Mucosa of rectum (tissue), 2 donors: ENCODE measurements at regions not wholly inside any gene's neighbourhood (a gene's known extent, or its start where the extent isn't known, plus 50 kb on each side); places are given as distances from the start of the nearest gene placed in this dataset.

Experiments
- H3K27ac ChIP-seq, 2 donors: one replicate each; pipeline ENCODE4 v1.7.0; 2013; ENCODE audit warnings: inconsistent platforms in 2 of 2, low read depth in 2 of 2, low read length in 2 of 2
- H3K27me3 ChIP-seq, 2 donors: one replicate each; pipeline ENCODE4 v1.7.0; 2013; ENCODE audit warnings: low read length in 2 of 2; ENCODE audit not compliant: control insufficient read depth in 2 of 2, insufficient read depth in 2 of 2
- H3K36me3 ChIP-seq, 2 donors: one replicate each; pipeline ENCODE4 v1.7.0; 2013; ENCODE audit warnings: low read length in 2 of 2; ENCODE audit not compliant: control insufficient read depth in 2 of 2, insufficient read depth in 2 of 2
- H3K4me1 ChIP-seq, 2 donors: one replicate each; pipeline ENCODE4 v1.7.0; 2013; ENCODE audit warnings: low read length in 2 of 2, mild to moderate bottlenecking in 1 of 2; ENCODE audit not compliant: control insufficient read depth in 2 of 2, insufficient read depth in 2 of 2
- H3K4me3 ChIP-seq, 2 donors: one replicate each; pipeline ENCODE4 v1.7.0; 2013; ENCODE audit warnings: low read length in 2 of 2
- H3K9ac ChIP-seq, 2 donors: one replicate each; pipeline ENCODE4 v1.7.0; 2013; ENCODE audit warnings: low read length in 2 of 2, low read depth in 1 of 2, mild to moderate bottlenecking in 1 of 2
- H3K9me3 ChIP-seq, 2 donors: one replicate each; pipeline ENCODE4 v1.7.0; 2013; ENCODE audit warnings: low read length in 2 of 2; ENCODE audit not compliant: control insufficient read depth in 2 of 2
- donor health status: healthy.
- donor health status: Normal muscosa, but diverticular disease.

GRCh38 chrX:148229801-148230303 lies 248.7 kb downstream of the FMR1NB start:
- Histone ChIP-seq H3K9me3 (no peaks in the 10 kb centered on the region), H3K4me1 (no peaks in the 10 kb centered on the region), H3K27ac (no peak overlapping the region), H3K4me3 (no peak overlapping the region), H3K36me3 (no peaks in the 10 kb centered on the region), H3K9ac (no peak overlapping the region), H3K27me3 (no peaks in the 10 kb centered on the region)

GRCh38 chrX:148259990-148260389 lies 240.4 kb upstream of the AFF2 start:
- Histone ChIP-seq H3K27ac (no peak overlapping the region), H3K9ac (no peak overlapping the region), H3K27me3 (no peaks in the 10 kb centered on the region), H3K4me1 (no peaks in the 10 kb centered on the region), H3K9me3 (no peaks in the 10 kb centered on the region), H3K4me3 (no peak overlapping the region), H3K36me3 (no peaks in the 10 kb centered on the region)

GRCh38 chrX:148265829-148266228 lies 234.6 kb upstream of the AFF2 start:
- Histone ChIP-seq H3K9ac (no peak overlapping the region), H3K4me3 (no peak overlapping the region), H3K36me3 (no peaks in the 10 kb centered on the region), H3K9me3 (no peaks in the 10 kb centered on the region), H3K4me1 (no peaks in the 10 kb centered on the region), H3K27ac (no peak overlapping the region), H3K27me3 (no peaks in the 10 kb centered on the region)

DNA sequence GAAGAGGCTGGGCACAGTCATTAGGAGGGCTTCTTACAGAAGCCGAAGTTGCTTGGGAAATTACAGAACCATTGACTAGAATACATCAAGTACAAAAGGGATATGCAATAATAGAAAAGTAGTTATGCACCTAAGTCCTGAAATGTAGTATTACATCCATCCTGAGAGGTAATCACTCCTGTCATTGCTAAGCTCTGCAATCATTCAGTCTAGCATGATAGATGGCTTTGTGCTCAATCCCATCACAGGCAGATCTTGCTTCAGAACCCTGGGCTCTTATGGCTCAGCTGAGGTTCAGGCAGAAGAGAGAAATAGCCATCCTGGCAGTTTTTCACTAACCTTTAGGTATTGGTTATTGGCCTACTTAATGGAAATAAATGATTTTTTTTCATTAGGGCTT lies 231.7 kb upstream of the AFF2 start:
- Histone ChIP-seq H3K9ac (no peak overlapping the region), H3K27me3 (no peaks in the 10 kb centered on the region), H3K27ac (no peak overlapping the region), H3K4me3 (no peak overlapping the region), H3K9me3 (no peaks in the 10 kb centered on the region), H3K36me3 (no peaks in the 10 kb centered on the region), H3K4me1 (no peaks in the 10 kb centered on the region)

DNA sequence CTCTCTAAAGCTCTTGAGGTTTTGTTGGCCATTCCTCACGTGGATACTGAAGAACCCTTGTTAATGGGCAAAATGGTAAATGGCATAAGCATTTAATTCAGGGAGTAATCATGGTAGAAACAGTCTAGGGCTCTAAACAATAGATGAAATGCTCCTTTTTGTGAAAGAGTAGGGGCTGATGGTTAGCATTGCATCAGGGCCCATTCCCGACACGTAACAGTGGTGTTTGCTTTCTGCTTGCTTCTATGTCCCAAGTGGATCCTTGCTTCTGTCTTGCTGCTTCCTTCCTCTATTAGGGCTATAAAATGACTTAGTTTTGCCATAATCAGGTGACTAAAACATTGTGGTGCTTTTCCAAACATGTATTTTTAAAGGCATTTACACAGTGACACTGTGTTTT lies 230.9 kb upstream of the AFF2 start:
- no peak overlapping the region for H3K9ac ChIP-seq
- no peaks in the 10 kb centered on the region for H3K9me3 ChIP-seq
- no peak overlapping the region for H3K27ac ChIP-seq
- no peaks in the 10 kb centered on the region for H3K36me3 ChIP-seq
- H3K4me1 ChIP-seq: no peaks in the 10 kb centered on the region
- H3K4me3 ChIP-seq: no peak overlapping the region
- H3K27me3 ChIP-seq: no peaks in the 10 kb centered on the region

- Histone ChIP-seq H3K27me3 (no peaks in the 10 kb centered on the region), H3K36me3 (no peaks in the 10 kb centered on the region), H3K4me1 (no peaks in the 10 kb centered on the region), H3K9ac (no peak overlapping the region), H3K27ac (no peak overlapping the region), H3K4me3 (no peak overlapping the region), H3K9me3 (no peaks in the 10 kb centered on the region)
Measured at GRCh38 chrX:148270499-148270898, 229.9 kb upstream of the AFF2 start.

- Histone ChIP-seq H3K4me1 (no peaks in the 10 kb centered on the region), H3K36me3 (no peaks in the 10 kb centered on the region), H3K9ac (no peak overlapping the region), H3K9me3 (no peaks in the 10 kb centered on the region), H3K27me3 (no peaks in the 10 kb centered on the region), H3K4me3 (no peak overlapping the region), H3K27ac (no peak overlapping the region)
Measured at GRCh38 chrX:148271263-148271662, 229.2 kb upstream of the AFF2 start.

DNA sequence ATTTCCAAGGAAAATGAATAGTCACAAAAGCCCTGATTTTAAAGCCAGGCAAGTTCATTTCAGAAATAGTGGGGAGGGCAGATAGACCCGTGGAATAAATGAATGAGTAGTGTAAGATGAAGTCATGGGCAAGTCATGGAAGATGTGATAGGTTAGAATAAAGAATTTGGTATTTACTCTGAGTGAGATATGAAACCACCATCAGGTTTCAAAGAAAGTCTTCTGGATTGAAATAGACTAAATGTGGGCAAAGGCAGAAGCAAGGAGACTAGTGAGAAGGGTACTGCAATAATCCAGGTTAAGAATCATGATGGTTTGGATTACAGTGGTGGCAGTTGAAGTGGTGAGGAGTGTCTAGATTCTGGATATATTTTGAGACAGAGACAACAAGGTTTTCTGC lies 218.5 kb upstream of the AFF2 start:
- no peak overlapping the region for H3K9ac ChIP-seq
- no peaks in the 10 kb centered on the region for H3K9me3 ChIP-seq
- no peaks in the 10 kb centered on the region for H3K36me3 ChIP-seq
- H3K27ac ChIP-seq: no peak overlapping the region
- no peaks in the 10 kb centered on the region for H3K27me3 ChIP-seq
- no peaks in the 10 kb centered on the region for H3K4me1 ChIP-seq
- H3K4me3 ChIP-seq: no peak overlapping the region

DNA sequence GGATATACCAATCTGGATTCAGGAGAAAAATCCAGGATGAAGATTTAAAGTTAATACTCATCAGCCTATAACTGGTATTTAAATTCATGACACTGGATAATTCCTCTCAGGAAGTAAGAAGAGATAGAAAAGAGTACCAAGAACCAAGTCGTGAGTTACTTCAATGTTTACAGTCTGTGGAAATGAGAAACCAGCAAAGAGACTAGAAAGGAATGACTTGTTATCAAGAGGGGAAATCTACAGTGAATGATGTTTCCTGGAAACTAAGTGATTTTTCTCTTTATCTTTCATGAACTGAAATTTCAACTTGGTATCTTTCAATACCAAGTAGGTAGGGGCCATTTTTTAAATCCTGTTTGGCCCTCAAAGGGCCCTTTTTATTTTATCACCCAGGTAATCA lies 217.9 kb upstream of the AFF2 start:
- H3K9ac ChIP-seq: no peak overlapping the region
- no peak overlapping the region for H3K4me3 ChIP-seq
- H3K27me3 ChIP-seq: no peaks in the 10 kb centered on the region
- H3K36me3 ChIP-seq: no peaks in the 10 kb centered on the region
- H3K9me3 ChIP-seq: no peaks in the 10 kb centered on the region
- no peaks in the 10 kb centered on the region for H3K4me1 ChIP-seq
- H3K27ac ChIP-seq: no peak overlapping the region

DNA sequence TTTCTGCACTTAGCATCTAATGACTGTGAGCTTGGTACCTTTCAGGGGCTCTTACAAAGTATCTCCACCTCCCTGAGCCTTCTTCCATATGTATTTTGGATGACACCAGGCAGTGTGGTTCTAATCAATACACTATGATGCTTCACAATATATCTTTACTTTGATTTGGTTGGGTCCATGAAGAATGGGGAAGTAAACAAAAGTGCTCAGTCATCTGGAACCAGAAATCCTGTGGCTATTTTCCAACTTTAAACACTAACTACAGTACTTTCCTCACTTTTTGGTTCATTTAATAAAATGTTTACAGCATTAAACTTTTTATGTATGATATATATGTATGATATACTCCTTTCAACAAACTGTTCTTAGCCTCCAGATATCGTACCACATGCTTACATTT lies 216.4 kb upstream of the AFF2 start:
- H3K27ac ChIP-seq: no peak overlapping the region
- H3K27me3 ChIP-seq: no peaks in the 10 kb centered on the region
- H3K9me3 ChIP-seq: no peaks in the 10 kb centered on the region
- no peak overlapping the region for H3K9ac ChIP-seq
- no peaks in the 10 kb centered on the region for H3K36me3 ChIP-seq
- no peaks in the 10 kb centered on the region for H3K4me1 ChIP-seq
- H3K4me3 ChIP-seq: no peak overlapping the region

DNA sequence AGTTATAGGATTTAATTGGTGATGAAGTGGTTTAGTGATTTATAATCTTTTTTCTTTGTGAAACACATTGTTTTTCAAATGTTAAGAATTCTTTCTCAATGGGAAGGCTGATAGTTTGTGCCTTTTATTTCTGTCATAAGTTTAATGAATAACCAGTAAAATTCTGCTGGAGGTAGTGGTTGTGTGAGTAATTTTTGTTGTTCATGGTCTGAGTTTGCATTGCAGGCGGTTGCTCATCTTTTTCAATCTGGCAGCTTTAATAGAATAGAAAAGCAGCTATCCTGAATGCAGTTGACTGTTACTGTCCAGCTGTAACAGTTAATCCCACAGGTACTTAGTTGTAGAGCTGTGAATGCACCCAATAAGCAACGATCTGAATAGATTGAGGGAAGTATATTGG lies 215.6 kb upstream of the AFF2 start:
- Histone ChIP-seq H3K27ac (no peak overlapping the region), H3K27me3 (no peaks in the 10 kb centered on the region), H3K4me1 (no peaks in the 10 kb centered on the region), H3K9me3 (no peaks in the 10 kb centered on the region), H3K9ac (no peak overlapping the region), H3K36me3 (no peaks in the 10 kb centered on the region), H3K4me3 (no peak overlapping the region)
